Coronary artery (tissue), 2 donors: ENCODE measurements at regions not wholly inside any gene's neighbourhood (a gene's known extent, or its start where the extent isn't known, plus 50 kb on each side); places are given as distances from the start of the nearest gene placed in this dataset.

ENCODE experiments used
- DNase-seq: peaks from one replicate; pipeline ENCODE4 v3.0.0-alpha.2; 2017; ENCODE audit warnings: low spot score
- H3K27ac ChIP-seq, 2 donors: fragments of 200-600 bp; sonication (generic); one replicate each; pipeline ENCODE4 v1.5.1; 2016 to 2019
- H3K4me3 ChIP-seq: fragments of 200-600 bp; sonication (generic); 2 replicates; pipeline ENCODE4 v1.5.1; 2016; ENCODE audit warnings: mild to moderate bottlenecking, moderate library complexity
- TF ChIP-seq, protein P1 (sequence below): fragments of 200-600 bp; sonication (generic); IDR thresholded peaks from one replicate; pipeline ENCODE4 v1.5.1; 2019; ENCODE audit warnings: antibody characterized with exemption

DNA sequence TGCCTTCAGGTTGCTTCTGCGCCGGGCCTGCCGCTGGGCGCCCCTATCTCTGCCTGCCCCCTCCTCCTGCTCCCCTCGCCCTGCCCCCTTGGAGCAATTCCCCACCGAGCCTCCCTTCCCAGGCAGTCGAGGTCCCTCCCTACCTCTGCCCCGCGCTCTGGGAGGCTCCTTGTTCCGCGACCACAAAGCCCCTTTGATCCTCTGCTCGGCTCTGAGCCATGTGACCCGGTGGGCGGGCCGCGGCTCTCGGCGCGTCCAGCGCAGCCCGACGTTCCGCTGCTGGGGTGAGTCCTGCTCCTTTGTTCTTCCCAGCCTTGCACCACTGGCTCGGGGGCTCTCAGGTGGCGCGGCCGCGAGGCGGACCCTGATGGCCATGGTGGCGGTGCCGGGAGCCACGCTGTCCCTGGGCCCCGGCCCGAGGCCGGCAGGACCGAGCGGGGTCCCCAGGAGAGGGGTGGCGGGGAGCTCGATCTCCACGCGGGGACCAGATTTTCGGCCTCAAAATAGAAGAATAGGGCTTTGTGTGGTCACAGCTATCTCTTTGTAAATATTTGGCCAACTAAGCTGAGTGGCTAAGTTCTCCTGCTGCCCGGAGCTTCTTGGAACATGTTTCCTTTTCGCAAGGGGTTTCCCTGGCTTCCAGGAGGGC, 310.6 kb downstream of the SEC14L1 start:
- TF ChIP-seq, protein P1, sequence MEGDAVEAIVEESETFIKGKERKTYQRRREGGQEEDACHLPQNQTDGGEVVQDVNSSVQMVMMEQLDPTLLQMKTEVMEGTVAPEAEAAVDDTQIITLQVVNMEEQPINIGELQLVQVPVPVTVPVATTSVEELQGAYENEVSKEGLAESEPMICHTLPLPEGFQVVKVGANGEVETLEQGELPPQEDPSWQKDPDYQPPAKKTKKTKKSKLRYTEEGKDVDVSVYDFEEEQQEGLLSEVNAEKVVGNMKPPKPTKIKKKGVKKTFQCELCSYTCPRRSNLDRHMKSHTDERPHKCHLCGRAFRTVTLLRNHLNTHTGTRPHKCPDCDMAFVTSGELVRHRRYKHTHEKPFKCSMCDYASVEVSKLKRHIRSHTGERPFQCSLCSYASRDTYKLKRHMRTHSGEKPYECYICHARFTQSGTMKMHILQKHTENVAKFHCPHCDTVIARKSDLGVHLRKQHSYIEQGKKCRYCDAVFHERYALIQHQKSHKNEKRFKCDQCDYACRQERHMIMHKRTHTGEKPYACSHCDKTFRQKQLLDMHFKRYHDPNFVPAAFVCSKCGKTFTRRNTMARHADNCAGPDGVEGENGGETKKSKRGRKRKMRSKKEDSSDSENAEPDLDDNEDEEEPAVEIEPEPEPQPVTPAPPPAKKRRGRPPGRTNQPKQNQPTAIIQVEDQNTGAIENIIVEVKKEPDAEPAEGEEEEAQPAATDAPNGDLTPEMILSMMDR: no peak
- peak overlapping the region; percentile 75 for H3K4me3 ChIP-seq
- no peak for DNase-seq

DNA sequence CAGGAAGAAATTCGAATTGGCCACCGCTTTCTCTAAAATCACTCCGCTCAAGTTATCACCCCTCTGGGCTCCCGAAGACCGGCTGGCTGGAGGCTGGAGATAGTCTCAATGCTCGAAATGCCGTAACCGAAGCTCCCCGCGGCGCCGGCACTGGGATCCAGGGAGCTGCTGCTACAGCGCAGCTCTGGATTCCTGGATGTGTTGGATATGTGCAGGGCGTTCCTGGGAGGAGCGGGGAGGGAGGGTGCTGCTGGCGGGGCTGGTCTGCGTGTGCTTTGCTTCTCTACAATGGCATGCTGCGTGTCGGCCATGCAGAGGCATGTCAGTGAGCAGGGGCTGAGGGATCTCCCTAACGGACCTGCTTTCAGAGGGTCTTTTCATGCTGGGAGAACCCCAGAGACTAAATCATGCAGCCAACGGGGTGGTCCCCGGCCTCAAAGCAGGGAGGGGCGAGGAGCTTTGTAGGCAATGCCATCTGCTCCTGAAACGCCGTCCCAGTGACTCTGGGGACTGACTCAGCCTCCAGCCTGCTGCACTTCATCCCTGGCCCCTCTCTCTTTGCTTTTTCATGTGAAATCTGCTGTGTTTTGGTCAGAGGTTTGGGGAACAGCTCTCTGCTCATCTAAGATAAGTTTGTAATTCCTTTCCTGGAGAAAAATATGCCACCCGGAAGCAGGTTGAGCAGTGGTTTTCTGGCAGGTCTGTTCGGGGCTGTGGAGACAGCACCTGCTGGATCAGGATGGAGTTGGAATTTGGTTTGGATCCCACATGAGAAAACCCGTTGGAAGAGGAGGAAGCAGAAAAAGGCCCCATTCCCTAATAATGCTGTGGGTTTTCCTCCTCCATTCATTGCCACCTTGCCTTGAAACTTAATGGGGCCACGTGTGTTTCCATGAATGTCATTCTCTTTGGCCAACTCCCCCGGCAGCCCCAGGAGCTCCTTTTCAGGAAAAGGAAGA, 311.4 kb downstream of the SEC14L1 start:
- H3K4me3 ChIP-seq: peak overlapping the region; percentile 75
- TF ChIP-seq, protein P1: no peak
- peak overlapping the region; percentile 56 to 85 for H3K27ac ChIP-seq
- DNase-seq: peak; percentile 88

More for the DNA sequence above, 310.6 kb downstream of the SEC14L1 start:
- H3K27ac ChIP-seq: peak overlapping the region; percentile 56 to 85

DNA sequence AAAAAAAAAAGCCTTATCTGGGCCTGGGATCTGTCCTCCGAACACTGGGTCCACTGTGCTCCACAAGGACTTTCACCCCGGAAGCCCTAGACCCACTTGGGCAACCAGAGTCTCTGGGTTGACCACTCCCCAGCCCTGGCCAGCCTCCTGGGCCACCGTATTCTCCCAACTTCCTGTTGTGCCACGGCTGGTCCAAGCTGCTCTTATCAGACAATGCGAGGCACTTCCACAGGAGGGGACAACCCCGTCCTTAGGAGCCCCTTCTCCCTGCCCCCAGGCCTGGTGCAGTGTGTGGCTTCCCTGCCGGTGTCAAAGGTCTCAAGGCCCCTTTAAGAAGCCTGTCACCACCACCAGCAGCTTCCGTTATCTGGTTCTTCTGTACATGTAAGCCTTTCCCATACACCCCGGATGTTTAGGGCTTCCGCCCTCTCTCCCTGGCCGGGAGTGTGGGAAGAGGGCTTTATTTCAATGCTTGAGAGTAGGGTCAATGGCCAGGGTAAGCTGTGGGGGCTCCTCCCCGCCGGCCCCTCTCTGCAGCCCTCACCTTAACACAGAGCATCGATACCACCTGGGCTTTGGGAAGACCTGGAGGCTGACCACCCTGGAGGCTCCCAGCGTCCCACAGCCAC, 313.0 kb downstream of the SEC14L1 start:
- peak overlapping the region; percentile 37 for H3K4me3 ChIP-seq
- TF ChIP-seq, protein P1: no peak
- no peak for DNase-seq
- H3K27ac ChIP-seq: peak overlapping the region in 1 of 2 donors; percentile 34

DNA sequence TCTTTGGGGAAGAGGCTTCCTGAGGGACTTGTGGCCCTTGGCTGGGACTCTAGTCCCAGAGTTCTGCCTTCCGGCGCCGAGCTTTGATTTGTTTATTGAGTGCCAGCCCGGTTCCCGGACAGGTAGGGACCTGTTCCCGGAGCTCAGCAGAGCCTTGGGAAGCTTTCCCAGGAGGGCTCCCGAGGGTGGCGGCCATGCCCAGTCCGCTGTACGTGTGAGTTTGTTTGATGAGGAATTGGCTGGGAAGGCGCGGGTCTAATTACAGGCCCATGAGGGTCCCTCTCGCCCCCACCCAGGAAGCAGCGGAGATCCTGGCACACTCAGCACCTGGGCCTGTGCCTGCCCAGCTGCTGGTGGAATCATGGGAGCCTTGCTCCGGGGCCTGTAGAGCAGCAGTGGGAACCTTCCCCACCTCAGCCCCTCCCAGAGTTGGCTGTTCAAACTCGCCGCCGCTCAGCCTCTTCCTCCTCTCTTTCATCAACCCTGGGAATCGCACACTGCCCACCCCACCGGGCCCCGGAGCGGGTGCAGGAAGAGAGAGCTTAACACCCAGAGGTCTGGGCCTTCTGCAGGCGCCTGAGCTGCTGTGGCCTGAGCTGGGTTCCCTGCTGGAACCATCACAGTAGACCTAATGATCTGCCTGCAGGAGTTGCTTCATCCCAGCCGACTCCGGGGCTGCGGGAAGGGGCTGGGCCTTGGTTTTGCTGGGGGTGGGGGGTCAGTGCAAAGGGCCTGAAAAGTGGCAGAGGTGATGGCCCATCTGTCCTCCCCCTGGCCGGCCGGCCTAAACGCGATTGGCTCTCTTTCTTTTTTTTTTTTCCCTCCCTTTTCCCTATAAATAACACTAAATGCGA, 313.7 kb downstream of the SEC14L1 start:
- no peak for DNase-seq
- H3K4me3 ChIP-seq: peak overlapping the region; percentile 37
- H3K27ac ChIP-seq: peak overlapping the region in 1 of 2 donors; percentile 34
- TF ChIP-seq, protein P1: no peak

DNA sequence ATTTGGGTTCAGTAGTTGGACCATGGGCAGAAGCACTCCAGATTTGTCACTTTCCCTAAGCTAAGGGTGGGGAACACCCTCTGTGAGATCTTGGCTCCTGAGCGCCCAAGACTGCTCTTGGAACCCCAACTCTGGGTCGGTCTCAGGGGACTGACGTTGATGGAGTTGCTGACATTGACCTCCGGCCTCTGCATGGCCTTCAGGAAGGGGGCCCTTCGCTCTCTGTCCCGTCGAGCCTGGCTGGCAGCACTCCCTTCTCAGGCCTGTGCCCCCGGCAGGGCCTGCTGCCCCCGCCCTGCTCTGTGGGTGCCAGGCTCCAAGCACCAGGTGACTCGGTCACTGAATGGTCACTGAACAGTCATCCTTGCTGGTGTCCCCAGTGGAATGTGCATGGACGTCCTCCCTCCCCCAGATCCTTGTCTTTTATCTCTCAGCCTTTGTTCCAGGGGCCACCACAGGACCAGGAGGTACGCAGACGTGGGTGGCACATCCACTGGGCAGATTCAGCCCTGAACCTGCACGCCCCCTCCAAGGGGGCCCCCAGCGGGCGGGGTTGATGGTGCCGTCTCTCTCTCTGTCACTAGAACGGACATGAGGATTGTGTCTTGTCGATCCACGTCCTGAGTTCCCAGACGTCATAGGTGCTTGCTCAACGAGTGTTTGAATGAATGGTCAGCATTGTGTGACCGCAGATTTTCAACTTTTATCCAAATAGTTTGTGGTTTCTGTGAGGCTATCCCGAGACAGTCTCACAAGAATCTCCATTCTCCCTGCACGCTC, 314.5 kb downstream of the SEC14L1 start:
- no peak overlapping the region for H3K27ac ChIP-seq
- H3K4me3 ChIP-seq: no peak overlapping the region
- TF ChIP-seq, protein P1: no peak
- no peak for DNase-seq

DNA sequence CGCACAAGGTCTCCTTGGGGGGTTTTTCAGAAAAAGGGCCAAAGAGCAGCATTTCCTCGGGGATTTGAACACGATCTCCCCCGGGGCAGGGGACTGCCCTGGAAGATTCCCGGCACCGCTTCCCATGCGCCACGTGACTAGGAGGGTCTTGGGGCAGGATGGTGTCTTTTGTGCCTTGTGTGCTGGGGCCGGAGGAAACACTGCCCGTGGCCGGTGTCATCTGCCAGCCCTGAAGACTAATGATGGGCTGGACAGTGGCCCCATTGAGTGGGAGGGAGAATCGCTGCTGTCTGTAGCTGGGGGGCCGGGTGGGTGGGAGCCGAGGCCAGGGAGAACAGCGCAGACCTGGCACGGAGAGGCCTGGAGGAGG, 315.1 kb downstream of the SEC14L1 start:
- no peak for DNase-seq
- TF ChIP-seq, protein P1: no peak
- no peak overlapping the region for H3K4me3 ChIP-seq
- no peak overlapping the region for H3K27ac ChIP-seq
